NCI-H748 (cell line): ENCODE measurements at regions not wholly inside any gene's neighbourhood (a gene's known extent, or its start where the extent isn't known, plus 50 kb on each side); places are given as distances from the start of the nearest gene placed in this dataset.
"Not testable (repeated sequence)": the region's sequence is repeated elsewhere in the genome, so short reads cannot be mapped to it uniquely, and the experiment has no call there.

Experiments
- DNase-seq: peaks from one replicate; lab custom pipeline; 2025; ENCODE audit not compliant: unreplicated experiment; lab: John Stamatoyannopoulos, UW

DNA sequence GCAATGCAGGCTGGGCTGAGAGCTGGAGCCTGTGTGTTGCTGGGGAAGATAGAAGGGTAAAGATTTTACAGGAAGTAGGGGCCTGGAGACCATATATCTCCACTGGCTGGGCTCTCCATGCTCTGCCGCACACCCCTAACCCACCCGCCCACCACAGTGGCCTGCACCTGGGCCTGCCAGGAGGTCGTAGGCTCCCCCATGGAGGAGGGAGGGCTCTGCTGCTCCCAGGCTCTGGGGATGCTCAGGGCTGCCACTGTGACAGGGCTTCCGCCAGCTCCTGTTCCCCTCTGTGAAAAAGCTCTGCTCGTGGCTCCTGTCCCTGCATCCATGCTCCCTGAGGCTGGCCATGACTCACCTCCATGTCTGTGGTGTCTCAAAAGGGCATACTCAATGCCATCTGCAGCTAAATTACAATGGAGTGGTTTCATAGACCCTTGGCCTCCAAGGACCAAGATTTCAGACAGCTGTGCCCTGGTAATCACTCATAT lies 106.0 kb downstream of the CXCL12 start:
- DNase-seq: no peak

DNA sequence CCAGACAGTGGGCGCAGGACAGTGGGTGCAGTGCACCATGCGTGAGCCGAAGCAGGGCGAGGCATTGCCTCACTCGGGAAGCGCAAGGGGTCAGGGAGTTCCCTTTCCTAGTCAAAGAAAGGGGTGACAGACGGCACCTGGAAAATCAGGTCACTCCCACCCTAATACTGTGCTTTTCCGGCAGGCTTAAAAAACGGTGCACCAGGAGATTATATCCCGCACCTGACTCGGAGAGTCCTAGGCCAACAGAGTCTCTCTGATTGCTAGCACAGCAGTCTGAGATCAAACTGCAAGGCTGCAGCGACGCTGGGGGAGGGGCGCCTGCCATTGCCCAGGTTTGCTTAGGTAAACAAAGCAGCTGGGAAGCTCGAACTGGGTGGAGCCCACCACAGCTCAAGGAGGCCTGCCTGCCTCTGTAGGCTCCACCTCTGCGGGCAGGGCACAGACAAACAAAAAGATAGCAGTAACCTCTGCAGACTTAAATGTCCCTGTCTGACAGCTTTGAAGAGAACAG lies 116.4 kb downstream of the CXCL12 start:
- not testable (repeated sequence) for DNase-seq

DNA sequence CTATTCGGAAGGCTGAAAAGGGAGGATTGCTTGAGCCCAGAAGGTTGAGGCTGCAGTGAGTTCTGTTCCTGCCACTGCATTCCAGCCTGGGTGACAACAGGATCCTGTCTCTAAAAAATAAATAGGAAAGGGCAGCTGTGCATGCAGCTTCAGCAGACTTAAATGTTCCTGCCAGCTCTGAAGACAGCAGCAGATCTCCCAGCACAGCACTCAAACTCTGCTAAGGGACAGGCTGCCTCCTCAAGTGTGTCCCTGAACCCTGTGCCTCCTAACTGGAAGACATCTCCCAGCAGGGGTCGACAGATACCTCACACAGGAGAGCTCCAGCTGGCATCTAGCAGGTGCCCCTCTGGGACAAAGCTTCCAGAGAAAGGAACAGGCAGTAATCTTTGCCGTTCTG lies 117.9 kb downstream of the CXCL12 start:
- DNase-seq: no peak

DNA sequence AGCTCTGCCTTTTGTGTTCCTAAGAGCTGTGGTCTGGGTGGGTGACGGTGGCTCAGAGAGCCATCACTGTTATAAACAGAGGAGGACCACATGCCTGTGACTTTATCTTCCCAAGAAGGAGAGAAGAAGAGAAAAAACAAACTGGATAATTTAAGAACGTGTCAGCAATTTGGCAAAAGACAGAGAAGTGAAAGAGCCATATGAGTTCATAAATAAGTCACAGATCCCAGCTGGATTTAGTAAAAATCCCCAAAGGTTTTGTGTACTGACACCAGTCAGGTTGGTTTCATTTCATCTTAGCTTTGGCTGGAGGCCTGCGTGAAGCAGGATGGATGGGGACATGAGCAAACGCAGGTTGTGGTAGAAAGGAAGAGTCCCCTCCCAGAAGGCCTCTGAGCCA lies 120.7 kb downstream of the CXCL12 start:
- DNase-seq: no peak

DNA sequence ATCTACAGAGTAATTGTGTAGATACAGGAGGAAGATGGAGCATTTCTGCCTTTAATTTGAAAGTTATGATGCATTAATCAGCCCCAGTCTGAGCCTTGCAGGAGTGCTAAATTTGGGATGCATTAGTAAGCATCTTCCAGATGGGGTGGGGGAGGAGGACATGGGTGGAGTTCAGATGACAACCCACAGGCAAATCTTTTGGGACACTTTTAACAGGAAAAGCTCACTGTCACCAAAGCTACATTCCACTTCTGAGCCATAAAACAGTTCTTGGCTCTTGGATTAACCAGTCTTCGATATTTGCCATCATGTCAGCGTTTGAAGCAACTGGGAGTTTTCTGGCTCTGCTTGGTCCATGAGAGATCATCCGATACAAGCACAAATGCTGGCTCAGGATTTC lies 121.1 kb downstream of the CXCL12 start:
- DNase-seq: no peak

DNA sequence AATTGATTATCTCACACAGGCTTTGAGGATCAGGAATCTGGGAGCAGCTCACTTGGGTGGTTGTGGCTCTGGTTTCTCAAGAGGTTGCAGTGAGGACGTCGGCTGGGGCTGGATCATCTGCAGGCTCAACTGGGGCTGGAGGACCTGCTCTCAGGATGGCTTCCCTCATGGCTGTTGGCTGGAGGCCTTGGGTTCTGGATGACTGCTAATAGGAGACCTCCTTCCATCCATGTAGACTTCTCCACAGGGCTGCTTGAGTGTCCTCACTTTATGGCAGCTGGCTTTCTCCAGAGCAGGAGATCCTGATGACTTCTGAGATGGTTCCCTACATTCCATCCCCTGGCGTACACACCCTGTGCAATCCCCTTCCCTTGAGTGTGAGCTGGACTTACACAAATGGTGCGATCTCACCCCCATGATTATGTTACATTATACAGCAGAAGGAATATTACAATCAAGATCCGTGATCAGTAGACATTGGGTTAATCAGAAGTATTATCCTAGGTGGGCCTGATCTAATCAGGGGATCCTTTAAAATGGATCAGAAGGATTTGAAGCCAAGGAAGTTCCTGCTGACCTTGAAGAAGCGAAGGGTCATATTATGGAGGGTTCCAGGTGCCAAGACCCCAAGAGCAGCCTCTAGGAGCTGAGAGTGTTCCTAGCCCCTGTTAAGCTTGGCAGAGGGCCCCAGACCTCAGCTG lies 122.2 kb downstream of the CXCL12 start:
- DNase-seq: no peak

DNA sequence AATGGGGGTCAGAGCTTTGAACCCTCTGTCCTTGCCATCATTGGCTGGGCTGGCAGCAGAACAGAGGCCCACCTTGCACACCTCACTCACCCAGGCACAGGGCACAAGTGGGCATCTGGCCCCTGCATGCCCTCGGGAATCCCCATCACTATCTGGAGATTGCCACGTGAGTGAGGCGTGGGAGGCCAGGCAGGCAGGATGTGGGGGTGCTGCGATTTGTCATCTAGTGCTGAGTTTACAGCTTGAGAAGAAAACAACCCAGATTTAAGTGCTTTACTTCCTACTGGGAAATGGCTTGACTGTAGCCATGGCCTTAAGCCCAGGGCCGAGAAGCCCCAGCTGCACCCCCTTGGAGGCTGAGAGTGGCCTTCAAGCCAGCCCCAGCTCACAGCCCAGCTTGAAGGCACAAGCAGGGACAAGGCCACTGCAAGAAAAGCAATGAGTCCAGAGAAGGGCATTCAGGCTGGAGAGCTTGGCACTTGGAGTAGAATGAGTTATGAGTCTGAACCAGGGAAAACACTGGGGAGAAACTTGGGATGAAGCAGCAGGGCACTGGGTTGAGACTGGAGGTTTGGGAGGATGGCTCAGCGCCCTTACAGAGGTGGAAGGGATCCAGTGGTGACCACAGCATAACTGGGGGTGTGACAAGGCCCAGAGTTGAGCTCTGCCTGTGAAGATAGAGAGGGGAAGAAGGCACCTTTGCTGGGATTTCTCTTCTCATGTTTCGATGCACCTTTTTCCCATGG lies 123.0 kb downstream of the CXCL12 start:
- no peak for DNase-seq

DNA sequence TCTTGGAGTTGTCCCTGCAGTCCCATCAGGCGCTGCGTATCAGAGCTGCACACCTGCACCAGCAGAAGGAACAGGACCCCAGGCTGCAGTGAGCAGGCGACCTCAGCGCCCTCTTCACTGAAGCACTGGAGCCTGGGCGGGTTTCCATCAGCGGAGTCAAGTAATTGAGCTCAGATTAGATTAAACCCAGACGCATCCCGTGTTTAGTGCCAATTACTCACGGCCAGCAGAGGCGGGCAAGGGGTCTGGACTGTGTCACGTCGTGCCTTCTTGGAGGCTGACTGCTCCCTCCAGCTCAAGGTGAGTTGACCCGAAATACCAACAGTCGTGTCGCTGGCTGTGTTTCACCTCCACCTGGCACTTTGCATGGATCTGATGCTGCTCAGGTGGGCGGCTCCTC lies 123.6 kb downstream of the CXCL12 start:
- no peak for DNase-seq

DNA sequence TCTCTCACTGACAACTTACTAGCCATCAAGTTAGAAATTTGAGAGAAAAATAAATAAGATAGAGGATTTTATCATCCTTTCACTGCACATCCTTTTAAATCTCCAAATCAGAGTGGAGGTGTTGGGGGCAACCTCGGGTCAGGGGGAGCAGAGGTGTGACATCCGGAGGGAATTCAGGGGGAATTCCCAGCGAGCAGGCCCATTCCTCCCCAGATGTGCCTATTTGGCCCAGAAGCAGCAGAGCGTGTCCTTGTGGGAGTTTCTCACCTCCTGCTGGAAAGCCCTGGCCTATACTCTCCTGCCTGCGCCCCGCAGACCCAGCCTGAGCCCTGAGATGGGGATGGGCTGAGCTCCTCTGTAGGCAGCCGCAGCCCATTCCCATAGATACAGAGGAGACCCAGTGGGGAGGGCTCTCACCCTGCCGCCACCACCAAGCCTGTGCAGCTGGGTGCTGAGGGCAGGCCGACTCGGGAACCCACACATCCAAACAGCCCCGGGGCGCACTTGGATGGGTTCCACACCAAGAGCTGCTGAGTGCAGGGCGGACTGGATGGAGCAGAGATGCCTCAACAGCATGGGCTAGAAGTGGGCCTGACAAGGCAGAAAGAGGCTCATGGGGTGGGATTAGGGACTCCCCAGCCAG lies 124.5 kb downstream of the CXCL12 start:
- DNase-seq: no peak

DNA sequence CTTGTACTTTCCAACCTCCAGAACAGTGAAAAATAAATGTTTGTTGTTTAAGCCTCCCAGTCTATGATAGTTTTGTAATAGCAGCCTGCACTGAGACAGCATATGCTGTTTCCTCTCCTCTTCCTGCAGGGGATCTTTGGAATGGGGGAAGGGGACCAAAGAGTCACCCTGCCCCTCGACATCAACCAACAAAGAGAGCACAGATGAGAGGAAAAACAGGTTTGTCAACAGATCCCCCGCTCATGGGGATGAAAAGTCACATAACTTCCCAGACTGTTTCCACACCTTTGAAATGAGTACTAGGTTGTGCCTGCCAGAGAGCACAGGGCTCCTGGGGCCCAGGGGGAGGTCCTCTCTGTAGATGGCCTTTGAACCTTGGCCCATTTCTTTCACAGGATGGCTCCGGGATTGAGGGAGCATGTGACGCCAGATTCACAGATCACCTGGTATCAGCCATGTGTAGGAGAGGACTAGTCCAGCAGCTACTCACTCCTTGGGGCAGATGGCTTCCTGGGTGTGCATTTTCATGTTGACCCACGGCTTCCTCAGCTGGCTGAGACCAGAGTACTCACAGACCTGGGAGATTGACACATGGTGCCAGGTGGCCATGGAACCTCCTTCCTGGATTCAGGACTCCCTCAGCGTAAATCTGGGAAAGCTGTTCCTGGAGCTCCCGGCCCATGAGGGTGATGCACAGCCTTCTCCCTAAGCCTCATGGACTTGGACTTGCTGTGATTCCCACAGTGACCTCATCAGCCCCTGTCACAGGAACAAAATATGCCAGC lies 125.6 kb downstream of the CXCL12 start:
- no peak for DNase-seq

DNA sequence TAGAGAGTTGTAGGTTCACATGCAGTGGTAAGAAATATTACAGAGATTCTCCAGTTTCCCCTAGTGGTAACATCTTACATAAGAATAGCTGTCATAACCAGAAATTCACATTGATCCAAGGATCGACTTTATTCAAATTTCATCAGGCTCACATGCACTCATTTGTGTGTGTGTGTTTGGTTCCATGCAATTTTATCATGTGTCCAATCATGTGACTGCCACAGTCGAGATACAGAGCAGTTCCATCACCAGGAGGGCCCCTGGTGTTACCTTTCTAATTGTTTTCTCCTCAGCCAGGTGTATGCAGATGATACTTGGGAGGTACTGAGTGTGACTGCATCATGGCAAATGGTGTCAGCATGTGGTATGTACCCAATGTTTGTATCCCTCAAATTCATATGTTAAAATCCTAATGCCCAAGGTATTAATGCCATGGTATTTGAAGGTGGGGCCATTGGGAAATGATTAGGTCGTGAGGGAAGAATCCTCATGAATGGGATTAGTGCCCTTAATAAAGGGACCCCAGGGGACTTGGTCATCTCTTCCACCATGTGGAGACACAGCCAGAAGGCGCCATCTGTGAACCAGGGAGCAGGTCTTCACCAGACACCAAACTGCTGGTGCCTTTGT lies 126.3 kb downstream of the CXCL12 start:
- DNase-seq: no peak

DNA sequence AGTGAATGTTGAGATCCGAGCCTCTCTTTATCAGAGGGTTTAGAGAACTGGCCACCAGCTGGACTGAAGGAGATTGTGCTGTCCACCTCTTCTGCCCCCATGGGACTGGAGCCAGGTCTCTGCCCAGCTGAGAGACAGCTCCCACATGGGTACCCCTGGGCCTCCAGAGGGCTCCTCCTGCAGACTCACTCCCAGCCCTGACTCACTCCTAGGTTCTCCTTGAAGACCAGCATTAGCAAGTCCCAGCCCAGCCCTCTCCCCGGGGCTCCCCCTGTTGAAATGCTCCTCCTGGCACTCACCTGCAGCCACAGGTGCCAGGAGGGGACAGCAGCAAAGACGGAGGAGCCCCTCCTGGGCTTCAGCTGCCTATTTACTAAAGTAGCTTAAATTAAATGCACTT lies 126.9 kb downstream of the CXCL12 start:
- no peak for DNase-seq

DNA sequence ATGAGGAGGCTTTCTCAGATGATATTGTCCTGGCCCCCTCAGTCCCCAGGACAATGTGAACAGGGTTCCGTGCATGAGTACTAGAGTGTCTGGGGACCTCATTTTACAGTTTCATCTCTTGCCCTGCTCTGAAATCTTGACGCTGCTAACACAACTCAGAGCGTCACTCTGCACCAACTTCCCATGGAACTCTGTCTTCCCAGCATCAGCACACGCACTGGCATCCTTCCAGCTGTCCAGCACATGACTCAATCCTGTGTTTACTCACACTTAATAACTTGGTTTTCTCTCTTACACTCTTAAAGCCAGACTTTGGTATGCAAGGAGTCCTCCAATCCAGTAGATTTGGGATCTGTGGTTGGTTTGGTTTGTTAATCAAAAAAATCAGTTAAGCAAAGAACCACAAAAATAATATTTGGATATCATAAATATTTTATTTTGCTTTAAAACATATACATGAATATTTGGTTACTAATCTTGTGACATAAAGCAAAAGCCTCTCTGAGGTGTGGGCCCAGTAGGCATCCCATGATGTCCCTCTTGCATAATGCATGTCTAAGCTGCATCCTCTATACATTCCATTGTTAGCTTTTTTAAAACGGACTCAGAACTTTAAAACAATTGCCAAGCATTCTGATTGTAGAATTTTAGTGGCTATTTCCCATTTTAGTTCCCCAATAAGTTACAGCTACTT lies 131.0 kb downstream of the CXCL12 start:
- DNase-seq: no peak

DNA sequence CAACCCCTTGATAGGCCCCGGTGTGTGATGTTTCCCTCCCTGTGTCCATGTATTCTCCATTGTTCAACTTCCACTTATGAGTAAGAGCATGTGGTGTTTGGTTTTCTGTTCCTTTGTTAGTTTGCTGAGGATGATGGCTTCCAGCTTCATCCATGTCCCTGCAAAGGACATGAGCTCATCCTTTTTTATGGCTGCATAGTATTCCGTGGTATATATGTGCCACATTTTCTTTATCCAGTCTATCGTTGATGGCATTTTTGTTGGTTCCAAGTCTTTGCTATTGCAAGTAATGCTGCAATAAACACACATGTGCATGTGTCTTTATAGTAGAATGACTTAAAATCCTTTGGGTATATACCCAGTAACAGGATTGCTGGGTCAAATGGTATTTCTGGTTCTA lies 132.3 kb downstream of the CXCL12 start:
- not testable (repeated sequence) for DNase-seq

DNA sequence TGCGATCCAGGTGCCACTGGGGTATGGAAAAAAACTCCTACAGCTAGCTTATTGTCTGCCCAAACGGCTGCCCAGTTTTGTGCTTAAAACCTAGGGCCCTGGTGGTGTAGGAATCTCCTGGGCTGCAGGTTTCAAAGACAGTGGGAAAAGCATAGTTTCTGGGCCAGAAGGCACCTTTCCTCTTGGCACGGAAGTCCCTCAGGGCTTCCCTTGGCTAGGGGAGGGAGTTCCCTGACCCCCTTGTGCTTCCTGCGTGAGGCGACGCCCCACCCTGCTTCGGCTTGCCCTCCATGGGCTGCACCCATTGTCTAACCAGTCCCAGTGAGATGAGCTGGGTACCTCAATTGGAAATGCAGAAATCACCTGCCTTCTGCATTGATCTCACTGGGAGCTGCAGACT lies 135.0 kb downstream of the CXCL12 start:
- DNase-seq: not testable (repeated sequence)

DNA sequence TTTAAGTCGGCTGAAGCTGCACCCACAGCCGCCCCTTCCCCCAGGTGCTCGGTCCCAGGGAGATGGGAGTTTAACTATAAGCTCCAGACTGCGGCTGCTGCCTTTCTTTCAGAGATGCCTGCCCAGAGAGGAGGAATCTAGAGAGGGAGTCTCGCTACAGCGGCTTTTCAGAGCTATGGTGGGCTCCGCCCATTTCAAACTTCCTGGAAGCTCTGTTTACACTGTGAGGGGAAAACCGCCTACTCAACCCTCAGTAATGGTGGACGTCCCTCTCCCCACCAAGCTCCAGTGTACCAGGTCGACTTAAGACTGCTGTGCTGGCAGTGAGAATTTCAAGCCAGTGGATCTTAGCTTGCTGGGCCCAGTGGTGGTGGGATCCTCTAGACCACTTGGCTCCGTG lies 135.4 kb downstream of the CXCL12 start:
- peak; percentile 58 for DNase-seq

DNA sequence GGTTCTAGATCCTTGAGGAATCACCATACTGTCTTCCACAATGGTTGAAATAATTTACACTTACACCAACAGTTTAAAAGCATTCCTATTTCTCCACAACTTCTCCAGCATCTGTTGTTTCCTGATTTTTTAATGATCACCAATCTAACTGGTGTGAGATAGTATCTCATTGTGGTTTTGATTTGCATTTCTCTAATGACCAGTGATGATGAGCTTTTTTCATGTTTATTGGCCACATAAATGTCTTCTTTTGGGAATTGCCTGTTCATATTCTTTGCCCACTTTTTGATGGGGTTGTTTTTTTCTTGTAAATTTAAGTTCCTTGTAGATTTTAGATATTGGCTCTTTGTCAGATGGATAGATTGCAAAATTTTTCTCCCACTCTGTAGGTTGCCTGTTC lies 138.2 kb downstream of the CXCL12 start:
- not testable (repeated sequence) for DNase-seq

DNA sequence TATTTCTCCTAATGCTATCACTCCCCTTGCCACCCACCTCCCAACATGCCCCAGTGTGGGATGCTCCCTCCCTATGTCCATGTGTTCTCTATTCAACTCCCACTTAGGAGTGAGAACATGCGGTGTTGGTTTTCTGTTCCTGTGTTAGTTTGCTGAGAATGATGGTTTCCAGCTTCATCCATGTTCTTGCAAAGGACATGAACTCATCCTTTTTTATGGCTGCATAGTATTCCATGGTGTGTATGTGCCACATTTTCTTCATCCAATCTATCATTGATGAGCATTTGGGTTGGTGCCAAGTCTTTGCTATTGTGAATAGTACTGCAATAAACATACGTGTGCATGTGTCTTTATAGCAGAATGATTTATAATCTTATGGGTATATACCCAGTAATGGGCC lies 138.6 kb downstream of the CXCL12 start:
- not testable (repeated sequence) for DNase-seq

DNA sequence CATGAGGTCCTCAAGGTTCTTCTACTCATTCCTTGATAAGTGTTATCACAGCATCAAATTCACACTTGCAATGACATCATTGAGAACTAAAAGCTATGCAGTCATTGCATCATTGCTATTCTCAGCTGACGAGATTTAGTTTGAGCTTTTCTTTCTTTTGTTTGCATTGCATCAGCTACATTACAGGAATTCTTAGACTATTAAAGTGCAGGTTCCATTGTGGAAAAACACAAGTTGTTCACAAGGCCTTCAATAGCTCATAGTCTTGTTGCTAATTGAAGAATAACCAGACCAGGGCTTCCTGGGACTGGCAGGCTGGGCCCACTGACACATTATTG lies 139.3 kb downstream of the CXCL12 start:
- no peak for DNase-seq
